B cell (primary cell): ENCODE measurements at regions not wholly inside any gene's neighbourhood (a gene's known extent, or its start where the extent isn't known, plus 50 kb on each side); places are given as distances from the start of the nearest gene placed in this dataset.

Source experiments
- ATAC-seq: fragments of 200-7000 bp; cut with Tn5 transposase; one replicate; pipeline ENCODE4 v1.10.0; 2021; ENCODE audit warnings: low read depth, mild to moderate bottlenecking, moderate number of reproducible peaks, moderate library complexity
- CTCF ChIA-PET: fragments of 350-600 bp; sonication (Branson Sonifier 250); formaldehyde crosslinking; loops from one replicate; lab custom pipeline; 2021; ENCODE audit warnings: antibody characterized with exemption, inconsistent platforms; lab: Charles Lee
- POLR2A ChIA-PET: fragments of 350-600 bp; sonication (Branson Sonifier 250); formaldehyde crosslinking; loops from one replicate; lab custom pipeline; 2021; ENCODE audit warnings: antibody characterized with exemption; lab: Charles Lee
- DNase-seq: peaks from one replicate; pipeline ENCODE4 v3.0.0; 2013
- H2AFZ ChIP-seq: 2 replicates; pipeline ENCODE4 v1.6.1; 2012; ENCODE audit warnings: mild to moderate bottlenecking, low read depth, low read length; ENCODE audit not compliant: insufficient read depth, poor library complexity, severe bottlenecking
- H3K27ac ChIP-seq, 2 donors: 1 replicate in 1 of 2; 2 replicates in 1 of 2; pipeline ENCODE4 v1.5.1; 2012 to 2013; ENCODE audit warnings: low read length in 2 of 2, mild to moderate bottlenecking in 2 of 2, moderate library complexity in 1 of 2
- H3K27me3 ChIP-seq, 4 experiments: fragments of 200-600 bp in 1 of 4; sonication (generic) in 1 of 4; replicated peaks in 1 of 4; 1 replicate in 2 of 4; 2 replicates in 2 of 4; pipeline versions ENCODE4 v1.6.1 to v1.7.0; 2013 to 2016; ENCODE audit warnings: low read length in 3 of 4, mild to moderate bottlenecking in 2 of 4, mixed read lengths in 1 of 4, moderate library complexity in 1 of 4; ENCODE audit not compliant: insufficient read depth in 4 of 4, control insufficient read depth in 3 of 4; ENCODE audit errors: control extremely low read depth in 1 of 4
- H3K36me3 ChIP-seq, 2 experiments: replicated peaks in 1 of 2; 1 replicate in 1 of 2; 2 replicates in 1 of 2; pipeline versions ENCODE4 v1.6.1 to v1.7.1; 2013; ENCODE audit warnings: low read length in 1 of 2; ENCODE audit not compliant: insufficient read depth in 2 of 2, control insufficient read depth in 1 of 2; ENCODE audit errors: control extremely low read depth in 1 of 2, extremely low read depth in 1 of 2
- H3K4me1 ChIP-seq, 2 donors: fragments of 200-600 bp in 1 of 2; sonication (generic) in 1 of 2; 1 replicate in 1 of 2; 2 replicates in 1 of 2; pipeline versions ENCODE4 v1.5.1 to v1.6.1; 2013 to 2017; ENCODE audit warnings: low read length in 2 of 2; ENCODE audit not compliant: control insufficient read depth in 2 of 2, insufficient read depth in 2 of 2
- H3K4me2 ChIP-seq: replicated peaks from 2 replicates; pipeline ENCODE3; 2012; ENCODE audit warnings: mild to moderate bottlenecking, low read depth, low read length; ENCODE audit not compliant: poor library complexity, severe bottlenecking
- H3K4me3 ChIP-seq, 5 experiments: fragments of 200-600 bp in 1 of 5; sonication (generic) in 1 of 5; 1 replicate in 3 of 5; 2 replicates in 2 of 5; pipeline versions ENCODE4 v1.5.1 to v1.7.0; 2011 to 2016; ENCODE audit warnings: low read length in 4 of 5, mild to moderate bottlenecking in 4 of 5, low read depth in 2 of 5, control low read depth in 1 of 5, moderate library complexity in 1 of 5; ENCODE audit not compliant: insufficient read depth in 1 of 5; ENCODE audit errors: control extremely low read depth in 1 of 5, extremely low read depth in 1 of 5
- H3K79me2 ChIP-seq: fragments of 200-600 bp; sonication (generic); one replicate; pipeline ENCODE4 v1.6.0; 2016; ENCODE audit warnings: low read length; ENCODE audit not compliant: control insufficient read depth, insufficient read depth
- H3K9ac ChIP-seq: fragments of 200-600 bp; sonication (generic); 2 replicates; pipeline ENCODE4 v1.6.1; 2017; ENCODE audit warnings: mild to moderate bottlenecking, low read length, moderate library complexity
- H3K9me3 ChIP-seq, 3 donors: one replicate each; pipeline versions ENCODE4 v1.6.1 to v1.7.1; 2013; ENCODE audit warnings: low read length in 2 of 3; ENCODE audit not compliant: control insufficient read depth in 2 of 3, insufficient read depth in 1 of 3; ENCODE audit errors: control extremely low read depth in 1 of 3
- H4K20me1 ChIP-seq: 2 replicates; pipeline ENCODE4 v1.6.0; 2012; ENCODE audit warnings: mild to moderate bottlenecking, low read length; ENCODE audit not compliant: insufficient read depth, control insufficient read depth, poor library complexity, severe bottlenecking
- H3K27ac Mint-ChIP-seq: one replicate; pipeline ENCODE4 v1.8.0; 2021; ENCODE audit warnings: mixed read lengths
- H3K27me3 Mint-ChIP-seq: one replicate; pipeline ENCODE4 v1.8.0; 2021; ENCODE audit warnings: mixed read lengths
- H3K4me1 Mint-ChIP-seq: one replicate; pipeline ENCODE4 v1.8.0; 2021; ENCODE audit warnings: mixed read lengths
- H3K4me3 Mint-ChIP-seq: one replicate; pipeline ENCODE4 v1.8.0; 2021; ENCODE audit warnings: mixed read lengths
- H3K9me3 Mint-ChIP-seq: one replicate; pipeline ENCODE4 v1.8.0; 2022; ENCODE audit warnings: mixed read lengths; ENCODE audit not compliant: insufficient read depth
- EZH2 ChIP-seq: IDR thresholded peaks from 2 replicates; pipeline ENCODE4 v1.6.1; 2012; ENCODE audit warnings: borderline replicate concordance, low read depth, mild to moderate bottlenecking, moderate library complexity, low read length; ENCODE audit not compliant: insufficient read depth, poor library complexity, severe bottlenecking
- WGBS: methylation state at CpG from one replicate; pipeline ENCODE4 v1.1.5; 2013; ENCODE audit warnings: missing lambda C conversion rate; ENCODE audit not compliant: insufficient coverage; 5-methylcytosine and 5-hydroxymethylcytosine counted together
- intact Hi-C: fragments of 100-400 bp; cut with micrococcal nuclease; formaldehyde crosslinking; loops from one replicate; pipeline ENCODE4 v1.10.0; 2022
- TF ChIP-seq, protein P1 (sequence below): fragments of 200-600 bp; IDR thresholded peaks from one replicate; pipeline ENCODE4 v1.8.0; 2022; ENCODE audit warnings: antibody characterized with exemption, mild to moderate bottlenecking

- Mint-ChIP-seq H3K4me1 (no peaks in the 10 kb centered on the region), H3K4me3 (no peak overlapping the region), H3K27me3 (no peaks in the 10 kb centered on the region), H3K27ac (no peak overlapping the region), H3K9me3 (peaks cover 7% of the 10 kb centered on the region)
- intact Hi-C loops = no loop called here
- H3K9me3 ChIP-seq = peaks cover 0 to 2% (median 0%) of the 10 kb centered on the region in 3 donors
- 0% methylated on average over 1 of the region's 2 CpGs for WGBS
- H3K36me3 ChIP-seq = no peaks in the 10 kb centered on the region
- no peak overlapping the region for H3K4me3 ChIP-seq
- TF ChIP-seq EZH2 = no peak
- TF ChIP-seq, protein P1, sequence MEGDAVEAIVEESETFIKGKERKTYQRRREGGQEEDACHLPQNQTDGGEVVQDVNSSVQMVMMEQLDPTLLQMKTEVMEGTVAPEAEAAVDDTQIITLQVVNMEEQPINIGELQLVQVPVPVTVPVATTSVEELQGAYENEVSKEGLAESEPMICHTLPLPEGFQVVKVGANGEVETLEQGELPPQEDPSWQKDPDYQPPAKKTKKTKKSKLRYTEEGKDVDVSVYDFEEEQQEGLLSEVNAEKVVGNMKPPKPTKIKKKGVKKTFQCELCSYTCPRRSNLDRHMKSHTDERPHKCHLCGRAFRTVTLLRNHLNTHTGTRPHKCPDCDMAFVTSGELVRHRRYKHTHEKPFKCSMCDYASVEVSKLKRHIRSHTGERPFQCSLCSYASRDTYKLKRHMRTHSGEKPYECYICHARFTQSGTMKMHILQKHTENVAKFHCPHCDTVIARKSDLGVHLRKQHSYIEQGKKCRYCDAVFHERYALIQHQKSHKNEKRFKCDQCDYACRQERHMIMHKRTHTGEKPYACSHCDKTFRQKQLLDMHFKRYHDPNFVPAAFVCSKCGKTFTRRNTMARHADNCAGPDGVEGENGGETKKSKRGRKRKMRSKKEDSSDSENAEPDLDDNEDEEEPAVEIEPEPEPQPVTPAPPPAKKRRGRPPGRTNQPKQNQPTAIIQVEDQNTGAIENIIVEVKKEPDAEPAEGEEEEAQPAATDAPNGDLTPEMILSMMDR = no peak
- ChIA-PET CTCF (interaction anchor here (1.6 kb wide), 1 partner anchor 8 kb away, joined by 8 read pairs; no protein-coding TSS in a partner anchor), POLR2A (no interaction called here)
- H3K4me1 ChIP-seq = no peaks in the 10 kb centered on the region
- H2AFZ ChIP-seq = no peak overlapping the region
- DNase-seq = no peak
- no peaks in the 10 kb centered on the region for H4K20me1 ChIP-seq
- no peaks in the 10 kb centered on the region for H3K27me3 ChIP-seq
- no peak overlapping the region for H3K27ac ChIP-seq
- ATAC-seq = no peak
- H3K79me2 ChIP-seq = no peaks in the 10 kb centered on the region
- no peak overlapping the region for H3K4me2 ChIP-seq
- H3K9ac ChIP-seq = no peak overlapping the region
These were observed 101.0 kb upstream of the CERS6 start for GRCh38 chr2:168355121-168355520.

DNA sequence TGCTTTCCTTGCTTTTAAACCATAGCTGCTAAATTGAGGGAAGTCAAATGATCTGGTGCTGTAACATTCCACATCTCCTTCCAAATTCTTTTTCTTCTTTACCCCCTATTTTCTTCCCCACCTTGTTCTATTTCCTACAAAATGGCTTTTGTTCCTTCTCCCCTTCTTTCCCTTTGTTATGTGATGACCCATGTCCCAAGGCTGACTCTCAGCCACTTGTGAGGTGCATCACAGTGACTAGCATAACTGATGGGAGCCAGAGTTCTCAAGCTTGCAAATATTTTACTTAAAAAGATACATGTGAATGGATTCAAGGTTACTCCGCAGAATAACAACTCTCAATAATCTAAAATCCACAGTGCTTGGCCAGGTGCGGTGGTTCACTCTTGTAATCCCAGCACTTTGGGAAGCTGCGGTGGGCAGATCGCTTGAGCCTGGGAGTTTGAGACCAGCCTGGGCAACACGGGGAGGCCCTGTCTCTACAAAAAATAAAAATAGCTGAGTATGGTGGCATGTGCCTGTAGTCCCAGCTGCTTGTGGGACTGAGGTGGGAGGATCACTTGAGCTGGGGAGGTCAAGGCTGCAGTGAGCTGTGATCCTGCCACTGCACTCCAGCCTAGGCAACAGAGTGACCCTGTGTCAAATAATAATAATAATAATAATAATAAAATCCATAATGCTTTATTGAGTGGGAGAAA lies 100.1 kb upstream of the CERS6 start:
- Mint-ChIP-seq H3K9me3 (peaks cover 7% of the 10 kb centered on the region), H3K4me3 (no peak overlapping the region), H3K27me3 (no peaks in the 10 kb centered on the region), H3K4me1 (no peaks in the 10 kb centered on the region), H3K27ac (no peak overlapping the region)
- CTCF ChIA-PET = interaction anchor here (0.5 to 1.6 kb wide), 3 partner anchors 9 to 432 kb away, joined by 3 to 8 read pairs (median 3); no protein-coding TSS in a partner anchor
- no peaks in the 10 kb centered on the region for H3K36me3 ChIP-seq
- 75% methylated on average over 4 of the region's 5 CpGs for WGBS
- H2AFZ ChIP-seq = no peak overlapping the region
- POLR2A ChIA-PET = no interaction called here
- no peak overlapping the region for H3K9ac ChIP-seq
- H3K27me3 ChIP-seq = no peaks in the 10 kb centered on the region
- TF ChIP-seq, protein P1 = no peak
- TF ChIP-seq EZH2 = no peak
- no peaks in the 10 kb centered on the region for H3K4me1 ChIP-seq
- no peaks in the 10 kb centered on the region for H4K20me1 ChIP-seq
- DNase-seq (no peak), ATAC-seq (no peak)
- no peaks in the 10 kb centered on the region for H3K79me2 ChIP-seq
- no peak overlapping the region for H3K4me3 ChIP-seq
- peaks cover 0 to 2% (median 0%) of the 10 kb centered on the region in 3 donors for H3K9me3 ChIP-seq
- intact Hi-C loops = no loop called here
- no peak overlapping the region for H3K27ac ChIP-seq
- H3K4me2 ChIP-seq = no peak overlapping the region
